CD1c-positive myeloid dendritic cell (primary cell): ENCODE measurements at regions not wholly inside any gene's neighbourhood (a gene's known extent, or its start where the extent isn't known, plus 50 kb on each side); places are given as distances from the start of the nearest gene placed in this dataset.
A peak's percentile ranks its signal among the peaks of the same experiment; 100 is the strongest.
"Not testable (repeated sequence)": the region's sequence is repeated elsewhere in the genome, so short reads cannot be mapped to it uniquely, and the experiment has no call there.

Experiments used
- DNase-seq: peaks from one replicate; pipeline ENCODE4 v3.0.0-alpha.2; 2016; ENCODE audit errors: extremely low spot score

- peak; percentile 3 for DNase-seq
Observed at GRCh38 chr17:31678431-31678830, 180.6 kb downstream of the COPRS start.

DNA sequence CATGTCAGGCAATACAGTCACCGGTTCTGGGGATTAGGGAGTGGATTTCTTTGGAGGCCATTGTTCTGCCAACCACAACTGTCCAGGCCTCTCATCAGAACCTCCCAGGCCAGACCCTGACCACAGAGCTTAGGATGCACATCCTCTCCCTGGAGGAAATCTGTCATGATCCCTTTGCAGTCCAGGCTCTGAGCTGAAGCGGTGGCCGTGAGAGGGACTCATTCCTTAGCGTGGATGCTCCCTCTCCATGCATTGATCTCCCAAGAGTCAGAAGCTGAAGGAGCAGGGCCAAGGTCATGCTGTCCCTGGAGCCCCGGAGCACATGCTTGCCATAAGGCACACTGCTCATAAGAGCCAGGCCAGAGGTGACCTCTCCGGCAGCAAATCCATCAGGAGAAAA lies 181.4 kb downstream of the COPRS start:
- no peak for DNase-seq

GRCh38 chr17:31677036-31677435 lies 182.0 kb downstream of the COPRS start:
- no peak for DNase-seq

- not testable (repeated sequence) for DNase-seq
Observed at GRCh38 chr17:31675392-31675791, 183.7 kb downstream of the COPRS start.

DNA sequence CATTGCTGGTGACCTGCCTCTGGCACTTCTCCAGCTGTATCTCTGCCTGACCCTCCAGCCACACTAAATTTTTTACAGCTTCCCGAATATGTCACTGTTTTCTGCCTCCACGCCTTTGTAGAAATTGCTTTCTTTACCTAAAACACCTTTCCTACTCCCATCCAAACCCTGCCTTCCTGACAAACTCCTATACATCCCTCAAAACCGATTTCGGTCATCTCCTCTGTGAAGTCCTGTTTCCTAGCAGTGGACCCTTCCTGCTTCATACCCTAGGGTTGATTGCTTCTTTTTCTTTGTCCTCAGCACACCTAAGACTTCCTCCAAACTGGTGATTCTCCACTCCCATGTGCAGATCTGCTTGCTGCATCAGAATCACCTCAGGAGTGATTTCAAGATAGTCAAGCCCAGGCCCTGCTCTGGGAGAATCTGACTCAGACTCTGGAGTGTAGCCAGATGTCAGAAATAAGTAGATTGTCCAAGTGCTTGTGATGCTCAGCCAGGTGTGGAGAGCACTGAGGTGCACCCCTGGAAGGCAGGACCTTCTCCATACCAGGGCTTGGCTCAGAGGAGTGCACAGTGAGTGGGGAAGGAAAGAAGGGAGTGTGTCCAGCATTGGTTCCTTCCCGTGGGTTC lies 184.2 kb downstream of the COPRS start:
- DNase-seq, result no peak

DNA sequence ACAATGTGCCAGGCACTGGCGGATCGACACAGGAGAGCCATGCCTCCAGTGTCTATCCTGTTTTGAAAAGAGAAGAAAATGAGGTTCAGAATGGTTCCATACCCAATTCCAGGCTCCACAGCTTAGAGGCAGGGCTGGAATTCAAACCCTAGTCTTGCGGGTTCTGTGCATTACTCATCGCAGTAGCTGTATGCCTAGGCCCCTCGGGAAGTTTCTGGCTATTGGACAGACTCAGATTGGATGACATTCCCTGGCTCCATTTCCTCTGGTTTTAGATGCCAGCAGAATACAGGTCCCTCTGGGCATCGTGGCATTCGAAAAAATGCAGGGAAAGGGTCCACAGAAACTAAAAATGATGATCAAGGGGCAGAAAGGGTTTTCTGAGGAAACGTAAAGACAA lies 184.7 kb downstream of the COPRS start:
- DNase-seq, result no peak

DNA sequence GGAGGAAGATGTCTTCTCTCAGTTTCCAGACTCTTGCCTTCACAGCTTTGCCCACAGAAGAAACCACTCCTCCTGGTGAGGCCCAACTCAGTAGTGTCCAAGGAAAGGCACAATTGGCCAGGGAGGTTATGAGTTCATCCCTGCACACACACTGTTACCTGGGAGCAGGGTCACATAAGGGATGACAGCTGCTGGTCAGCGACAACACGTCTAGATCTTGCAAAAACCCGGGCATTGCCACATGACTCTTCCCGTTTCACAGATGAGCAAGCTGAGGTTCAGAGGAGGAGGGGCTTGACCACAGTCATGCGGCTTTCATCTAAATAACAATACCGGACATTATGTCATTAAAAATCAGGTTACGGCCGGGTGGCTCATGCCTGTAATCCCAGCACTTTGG lies 186.0 kb downstream of the COPRS start:
- no peak for DNase-seq

DNA sequence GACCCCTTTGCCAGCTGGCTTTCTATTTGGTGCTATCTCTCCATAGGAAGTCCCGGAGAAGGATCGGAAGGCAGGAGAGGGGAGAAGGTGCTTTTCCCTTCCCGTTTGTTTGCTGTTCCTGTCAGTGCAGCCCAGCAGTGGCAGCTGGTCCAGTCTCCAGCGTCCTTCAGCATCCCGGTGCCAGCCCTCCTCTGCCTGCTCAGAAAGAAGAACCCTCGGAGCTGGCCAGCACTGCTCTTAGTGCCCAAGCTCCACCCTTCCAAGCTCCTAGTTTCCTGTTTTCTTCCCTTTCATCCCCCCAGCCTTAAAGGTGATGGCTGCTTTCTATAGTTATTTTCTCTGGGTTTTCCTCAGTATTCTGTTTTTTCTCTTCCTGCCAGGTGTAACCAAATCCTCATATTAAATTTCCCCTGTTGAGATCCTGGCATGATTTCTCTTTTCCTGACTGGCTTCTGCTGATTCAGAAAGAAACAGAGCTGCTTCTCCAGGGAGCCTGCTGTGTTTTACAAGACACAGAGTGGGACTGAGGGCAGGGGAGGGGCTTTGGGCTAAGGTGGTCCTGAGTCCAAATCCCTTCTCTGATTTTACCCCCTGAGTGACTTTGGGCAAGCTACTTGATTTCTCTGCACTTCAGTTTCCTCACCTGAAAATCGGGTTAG lies 186.8 kb downstream of the COPRS start:
- DNase-seq, result no peak

DNA sequence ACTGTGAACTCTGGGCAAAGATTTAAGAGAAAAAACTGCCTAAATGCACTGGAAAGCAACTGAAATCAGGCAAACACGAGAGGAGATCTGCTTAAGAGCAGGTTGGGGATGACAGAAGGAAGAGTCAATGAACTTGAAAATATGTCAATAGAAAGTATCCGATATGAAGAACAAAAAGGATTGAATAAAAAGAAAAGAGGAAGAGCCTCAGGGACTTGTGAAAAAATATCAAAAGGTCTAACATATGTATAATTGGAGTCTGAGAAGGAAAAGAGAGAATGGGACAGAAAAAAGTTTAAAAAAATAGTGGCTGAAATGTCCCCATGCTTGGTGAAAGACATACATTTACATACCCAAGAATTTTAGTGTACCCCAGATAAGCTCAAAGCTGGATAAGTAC lies 195.5 kb downstream of the COPRS start:
- no peak for DNase-seq

DNA sequence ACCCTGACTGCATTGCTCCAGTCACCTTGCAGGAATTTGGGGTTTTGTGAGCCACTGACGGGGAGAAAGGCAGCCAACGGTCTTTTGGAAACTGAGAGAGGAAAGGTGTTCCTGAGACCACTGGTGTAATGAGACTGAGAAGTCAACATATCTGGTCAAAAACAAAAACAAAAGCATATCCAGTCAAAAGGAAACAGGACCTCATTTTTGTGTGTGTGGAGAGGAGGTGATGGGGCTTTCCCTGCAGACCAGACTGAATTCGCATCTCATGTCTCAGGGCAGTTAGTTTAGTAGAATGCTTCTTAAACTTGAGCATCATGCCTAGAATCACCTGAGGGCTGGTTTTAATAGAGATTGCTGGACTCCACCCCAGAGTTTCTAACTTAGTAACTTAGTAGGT lies 198.4 kb downstream of the COPRS start:
- DNase-seq, result no peak

DNA sequence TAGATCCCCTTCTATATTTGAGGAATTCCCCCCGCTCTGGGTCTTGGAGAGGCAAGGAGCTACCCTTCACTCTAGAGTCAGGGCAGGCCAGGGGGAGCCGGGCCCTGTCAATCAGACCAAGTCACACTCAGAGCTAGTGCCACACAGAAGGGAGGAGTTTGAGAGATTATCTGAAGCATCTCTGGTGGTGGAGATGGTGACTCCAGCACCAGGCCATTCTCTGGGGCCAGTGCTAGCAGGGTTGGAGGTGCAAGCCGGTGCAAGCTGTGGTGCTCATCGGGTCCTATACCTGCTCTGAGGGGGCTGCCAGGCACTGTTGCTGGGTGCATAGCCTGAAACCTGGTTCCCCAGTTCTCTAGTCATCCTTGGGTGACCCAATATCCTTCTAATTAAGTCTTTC lies 201.2 kb downstream of the COPRS start:
- DNase-seq, result no peak

- DNase-seq, result no peak
Observed at GRCh38 chr17:31654936-31655335, 204.1 kb downstream of the COPRS start.

- DNase-seq, result no peak
Observed at GRCh38 chr17:31653691-31654090, 205.4 kb downstream of the COPRS start.

DNA sequence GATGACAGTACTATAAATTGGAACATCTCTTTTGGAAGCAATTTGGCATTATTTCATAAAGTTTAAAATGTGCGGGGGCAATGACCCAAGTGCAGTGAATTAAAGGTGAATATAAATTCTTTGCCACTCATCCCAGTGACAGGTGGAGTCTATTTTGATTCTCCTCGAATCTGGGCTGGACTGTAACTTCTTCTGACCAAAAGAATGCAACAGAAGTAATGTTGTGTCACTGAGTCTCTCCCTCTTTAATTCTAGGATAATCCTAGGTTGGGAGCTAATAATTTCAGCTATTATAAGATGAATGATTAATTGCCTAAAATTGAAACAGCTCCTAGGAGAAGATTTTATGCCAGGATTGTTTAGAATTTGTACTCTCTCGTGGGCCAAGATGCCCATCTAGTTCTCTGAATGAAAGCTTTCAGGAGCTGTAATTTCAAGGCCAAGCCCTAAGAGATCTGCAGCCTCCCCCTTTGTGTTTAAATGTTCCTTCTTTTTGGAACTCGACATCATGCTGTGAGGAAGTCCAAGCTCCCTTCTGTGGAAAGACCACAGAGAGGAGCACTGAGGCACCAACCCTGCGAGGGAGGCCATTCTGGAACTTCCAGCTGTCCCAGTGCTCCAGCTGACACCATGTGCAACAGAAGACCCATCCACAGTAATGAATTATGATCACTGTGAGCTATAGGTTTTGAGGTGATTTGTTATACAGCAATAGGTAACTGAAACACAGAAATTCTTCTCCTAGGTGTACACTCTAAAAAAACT lies 208.1 kb downstream of the COPRS start:
- no peak for DNase-seq

GRCh38 chr17:31649302-31649701 lies 209.7 kb downstream of the COPRS start:
- DNase-seq, result no peak

DNA sequence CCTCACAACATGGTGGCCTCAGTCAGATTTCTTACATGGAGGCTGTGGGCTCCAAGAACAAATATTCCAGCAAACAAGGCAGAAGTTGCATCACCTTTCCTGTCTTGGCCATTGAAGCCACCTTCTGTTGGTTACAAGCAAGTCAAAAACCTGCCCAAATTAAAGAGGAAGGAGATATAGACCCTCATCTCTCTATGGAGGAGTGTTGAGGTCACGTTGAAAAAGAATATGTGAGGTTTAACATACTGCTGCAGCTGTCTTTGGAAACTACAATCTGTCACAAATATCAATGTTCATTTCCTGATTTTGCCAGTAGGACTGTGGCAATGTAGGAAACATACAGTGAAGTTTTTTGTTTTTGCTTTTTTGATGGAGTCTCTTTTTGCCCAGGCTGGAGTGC lies 211.4 kb downstream of the COPRS start:
- DNase-seq, result no peak

- DNase-seq, result no peak
Observed at GRCh38 chr17:31646642-31647041, 212.4 kb downstream of the COPRS start.

DNA sequence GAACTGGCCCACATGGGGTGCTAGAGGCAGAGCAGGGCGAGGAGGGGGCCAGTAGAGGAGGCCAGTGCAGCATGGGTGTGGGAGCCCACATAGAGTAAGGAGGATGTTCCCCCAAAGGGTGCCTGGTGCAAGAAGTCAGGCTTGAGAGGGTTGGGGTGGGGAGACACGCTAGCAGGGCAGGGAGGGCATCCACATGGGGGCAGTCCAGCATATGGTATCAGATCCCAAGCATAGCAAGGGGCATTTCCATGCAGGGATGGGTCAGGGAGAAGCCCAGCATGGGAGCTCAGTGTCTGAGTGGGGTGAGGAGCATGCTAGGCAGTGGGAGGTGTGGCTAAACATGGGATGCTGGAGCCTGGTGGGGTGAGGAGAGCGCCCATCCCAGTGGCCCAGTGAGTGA lies 213.7 kb downstream of the COPRS start:
- no peak for DNase-seq

DNA sequence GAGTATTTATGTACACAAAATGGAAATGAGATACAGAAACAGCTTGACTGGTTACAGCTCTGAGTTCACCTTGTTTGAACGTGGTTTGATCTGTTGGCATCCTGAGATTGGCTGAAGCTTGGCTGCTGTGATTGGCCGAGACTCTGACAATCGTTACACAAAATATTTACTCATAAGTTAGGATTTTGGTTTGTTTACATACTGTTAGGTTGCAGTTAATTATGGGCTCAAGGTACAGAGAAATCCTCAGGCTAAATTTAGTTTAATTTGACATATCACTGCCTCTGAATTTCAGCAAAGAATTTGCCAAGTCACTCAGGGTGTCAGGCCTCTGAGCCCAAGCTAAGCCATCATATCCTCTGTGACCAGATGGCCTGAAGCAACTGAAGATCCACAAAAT lies 227.3 kb downstream of the COPRS start:
- no peak for DNase-seq

DNA sequence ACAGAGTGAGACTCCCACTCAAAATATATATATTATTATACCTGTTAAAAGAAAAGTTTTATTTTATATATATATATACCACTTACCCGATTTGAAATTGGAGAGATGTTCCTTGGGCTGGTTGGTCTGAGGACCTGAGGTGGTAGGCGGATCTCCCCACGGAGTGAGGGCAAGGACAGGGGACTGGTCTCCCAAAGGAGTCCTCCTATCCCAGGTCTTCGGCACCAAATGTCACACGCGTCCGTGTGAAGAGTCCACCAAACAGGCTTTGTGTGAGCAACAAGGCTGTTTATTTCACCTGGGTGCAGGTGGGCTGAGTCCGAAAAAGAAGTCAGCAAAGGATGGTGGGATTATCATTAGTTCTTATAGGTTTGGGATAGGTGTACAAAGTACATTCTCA lies 228.2 kb downstream of the COPRS start:
- not testable (repeated sequence) for DNase-seq

- no peak for DNase-seq
Observed at GRCh38 chr17:31629696-31630470, 229.2 kb downstream of the COPRS start.

DNA sequence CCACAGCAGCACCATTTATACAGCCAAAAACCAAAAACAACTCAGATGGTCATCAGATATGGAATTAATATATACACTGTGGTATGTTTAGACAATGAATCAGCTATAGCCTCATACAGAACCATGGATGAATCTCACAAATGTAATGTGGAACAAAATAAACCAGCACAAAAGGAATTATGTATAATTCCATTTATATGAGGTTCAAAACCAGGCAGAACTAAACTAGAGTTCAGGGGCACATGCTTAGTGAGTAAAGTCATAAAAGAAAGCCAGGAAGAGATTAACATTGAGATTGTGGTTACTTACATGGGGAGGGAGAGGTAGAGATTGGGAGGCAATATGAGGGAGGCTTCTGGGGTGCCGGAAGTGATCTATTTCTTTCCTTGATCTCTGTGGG lies 231.1 kb downstream of the COPRS start:
- DNase-seq, result no peak
